Smooth muscle cell of the brain vasculature (primary cell): ENCODE measurements at regions not wholly inside any gene's neighbourhood (a gene's known extent, or its start where the extent isn't known, plus 50 kb on each side); places are given as distances from the start of the nearest gene placed in this dataset.

Experiments used
- DNase-seq: peaks from one replicate; pipeline ENCODE4 v3.0.0-alpha.2; 2012; ENCODE audit warnings: low read depth, low spot score

DNA sequence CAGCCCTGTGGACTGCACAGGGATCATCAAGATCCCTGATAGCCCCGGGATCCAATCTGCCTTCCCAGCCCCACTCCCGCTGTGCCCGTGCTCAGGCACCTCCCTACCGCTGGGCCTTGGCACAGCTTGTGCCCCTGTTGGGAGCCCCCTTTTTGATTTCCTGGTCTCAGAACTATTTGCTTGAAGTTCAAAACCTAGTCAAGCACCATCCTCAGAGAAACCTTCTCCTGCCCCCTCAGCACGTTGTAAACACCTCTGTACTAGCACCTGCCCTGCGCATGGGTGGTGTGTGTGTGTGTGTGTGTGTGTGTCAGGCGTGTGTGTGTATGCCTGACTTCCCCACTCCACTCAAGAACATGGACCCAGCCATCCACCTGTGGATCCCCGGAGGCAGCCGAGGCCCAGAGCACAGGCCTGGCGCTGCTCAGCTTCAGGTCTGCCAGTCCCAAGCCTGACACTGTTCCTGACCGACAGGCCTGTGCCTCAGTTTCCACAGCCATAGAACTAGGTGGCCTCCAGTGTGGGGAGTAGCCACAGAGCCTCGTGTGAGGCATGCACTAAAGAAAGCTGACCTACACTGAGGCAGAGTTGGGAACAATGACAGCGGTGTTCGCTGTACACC lies 65.5 kb downstream of the ADRA2C start:
- no peak for DNase-seq

DNA sequence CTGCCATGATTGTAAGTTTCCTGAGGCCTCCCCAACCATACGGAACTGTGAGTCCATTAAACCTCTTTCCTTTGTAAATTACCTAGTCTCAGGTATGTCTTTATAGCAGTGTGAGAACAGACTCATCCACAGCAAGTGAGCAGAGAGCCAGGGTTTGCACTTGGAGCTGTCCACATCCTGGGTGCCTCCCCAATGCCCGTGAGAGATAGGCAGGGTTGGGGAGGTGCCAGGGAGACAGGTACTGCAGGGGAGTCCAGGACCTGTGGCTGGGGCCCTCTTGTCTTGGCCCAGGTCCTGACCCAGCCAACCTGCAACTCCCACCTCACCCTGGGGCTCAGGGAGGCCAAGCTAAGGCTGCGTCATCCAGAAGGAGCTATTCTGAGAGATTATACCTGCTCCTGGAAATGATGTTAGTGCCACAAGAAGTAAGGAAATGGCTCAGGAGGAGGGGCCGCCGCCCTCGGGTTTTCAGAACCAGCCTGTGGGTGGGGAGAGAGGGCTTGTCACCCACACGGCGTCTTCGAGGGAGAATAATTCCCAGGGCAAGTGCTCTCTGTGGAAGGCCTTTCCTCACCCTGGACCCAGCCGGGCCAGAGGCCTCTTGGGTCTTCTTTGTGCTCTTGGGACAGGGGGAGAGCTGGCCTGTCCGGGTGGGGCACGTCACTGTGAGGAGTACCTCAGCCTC lies 66.5 kb downstream of the ADRA2C start:
- no peak for DNase-seq

DNA sequence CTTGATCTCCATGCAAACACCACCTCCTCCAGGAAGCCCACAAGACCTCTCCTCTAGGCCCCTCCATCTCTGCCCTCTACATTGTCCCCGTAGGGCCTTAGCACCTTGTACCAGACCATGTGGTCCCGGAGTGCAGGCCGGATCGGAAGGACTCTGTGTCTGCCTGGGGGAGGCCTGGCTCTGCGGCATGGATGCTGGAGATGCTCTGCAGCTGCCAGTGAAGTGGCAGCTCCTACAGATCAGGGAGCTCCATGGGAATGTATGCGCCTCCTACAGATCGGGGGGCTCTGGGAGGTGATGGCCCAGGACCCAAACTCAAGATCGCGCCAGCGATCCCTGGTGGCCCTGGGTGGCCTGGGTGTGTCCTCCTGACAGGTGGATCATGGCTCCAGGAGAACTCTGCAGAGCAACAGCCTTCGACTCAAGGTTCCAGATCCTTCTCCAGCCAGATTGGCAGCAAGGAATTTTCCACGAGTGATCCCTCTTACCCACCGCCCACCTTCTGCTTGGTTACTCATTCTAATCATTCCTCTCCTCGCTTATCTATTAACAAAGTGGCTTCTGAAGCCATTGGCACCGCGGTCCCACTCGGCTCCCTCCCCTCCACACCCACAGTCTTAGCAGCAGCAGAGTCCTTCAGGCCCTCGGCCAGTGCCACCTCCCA lies 67.3 kb downstream of the ADRA2C start:
- DNase-seq: no peak

DNA sequence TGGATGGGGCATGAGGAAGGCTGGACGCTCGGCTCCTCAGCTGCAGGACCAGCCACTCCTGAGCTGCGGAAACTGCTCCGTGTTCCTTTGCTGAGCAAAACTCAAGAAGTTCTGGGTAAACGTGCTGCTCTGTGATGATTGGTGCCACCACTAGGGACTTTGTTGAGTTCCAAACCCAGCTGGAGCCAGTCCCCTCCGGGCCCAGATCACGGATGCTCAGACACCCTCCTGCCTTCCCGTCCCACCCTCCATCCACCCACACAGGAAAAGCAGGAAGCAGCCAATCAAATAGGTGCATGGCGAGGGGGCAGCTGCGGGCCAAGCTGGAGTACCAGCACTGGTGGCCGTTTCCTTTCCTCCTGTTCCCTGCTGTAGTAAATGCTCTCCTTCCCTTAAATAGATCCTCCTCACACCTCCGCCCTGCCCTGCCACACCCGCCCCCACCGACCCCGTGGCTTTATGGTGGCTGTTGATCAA lies 68.0 kb downstream of the ADRA2C start:
- no peak for DNase-seq

DNA sequence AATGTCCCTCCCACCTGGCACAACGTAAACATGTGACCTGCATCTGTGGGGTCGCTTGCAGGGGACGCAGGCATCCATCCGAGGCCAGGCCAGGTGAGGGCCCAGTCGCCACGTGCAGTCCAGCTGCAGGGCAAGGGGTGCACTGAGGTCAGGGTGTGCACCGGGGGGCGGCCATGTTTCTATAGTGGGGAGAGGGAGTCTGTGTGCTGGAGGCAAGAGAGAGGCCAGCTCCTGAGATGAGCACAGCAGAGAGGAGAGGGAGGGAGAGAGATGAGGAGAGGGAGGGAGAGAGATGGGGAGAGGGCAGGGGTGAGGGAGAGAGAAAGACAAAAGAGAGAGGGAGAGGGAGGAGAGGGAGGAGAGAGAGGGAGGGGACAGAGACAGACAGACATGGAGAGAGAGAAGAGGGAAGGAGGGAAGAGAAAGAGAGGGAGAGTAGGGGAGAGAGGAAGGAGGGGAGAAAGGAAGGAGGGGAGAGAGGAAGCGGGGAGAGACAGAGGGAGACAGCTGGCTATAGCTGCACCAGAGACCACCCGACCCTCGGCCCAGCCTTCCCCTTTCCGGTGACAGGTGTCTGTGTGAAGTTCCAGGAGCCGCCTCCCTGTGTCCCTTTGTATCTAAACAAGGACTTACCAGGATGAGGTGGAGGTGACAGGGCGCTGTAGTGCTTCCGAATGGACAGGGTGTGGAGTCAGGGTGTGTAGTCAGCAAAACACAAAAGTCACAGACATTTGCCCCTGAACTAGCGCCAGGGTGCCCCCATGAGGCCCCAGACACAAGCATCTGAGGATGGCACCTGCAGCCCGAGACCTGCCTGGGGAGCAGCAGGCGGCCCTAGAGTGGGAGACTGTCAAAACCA lies 68.7 kb downstream of the ADRA2C start:
- DNase-seq: no peak

DNA sequence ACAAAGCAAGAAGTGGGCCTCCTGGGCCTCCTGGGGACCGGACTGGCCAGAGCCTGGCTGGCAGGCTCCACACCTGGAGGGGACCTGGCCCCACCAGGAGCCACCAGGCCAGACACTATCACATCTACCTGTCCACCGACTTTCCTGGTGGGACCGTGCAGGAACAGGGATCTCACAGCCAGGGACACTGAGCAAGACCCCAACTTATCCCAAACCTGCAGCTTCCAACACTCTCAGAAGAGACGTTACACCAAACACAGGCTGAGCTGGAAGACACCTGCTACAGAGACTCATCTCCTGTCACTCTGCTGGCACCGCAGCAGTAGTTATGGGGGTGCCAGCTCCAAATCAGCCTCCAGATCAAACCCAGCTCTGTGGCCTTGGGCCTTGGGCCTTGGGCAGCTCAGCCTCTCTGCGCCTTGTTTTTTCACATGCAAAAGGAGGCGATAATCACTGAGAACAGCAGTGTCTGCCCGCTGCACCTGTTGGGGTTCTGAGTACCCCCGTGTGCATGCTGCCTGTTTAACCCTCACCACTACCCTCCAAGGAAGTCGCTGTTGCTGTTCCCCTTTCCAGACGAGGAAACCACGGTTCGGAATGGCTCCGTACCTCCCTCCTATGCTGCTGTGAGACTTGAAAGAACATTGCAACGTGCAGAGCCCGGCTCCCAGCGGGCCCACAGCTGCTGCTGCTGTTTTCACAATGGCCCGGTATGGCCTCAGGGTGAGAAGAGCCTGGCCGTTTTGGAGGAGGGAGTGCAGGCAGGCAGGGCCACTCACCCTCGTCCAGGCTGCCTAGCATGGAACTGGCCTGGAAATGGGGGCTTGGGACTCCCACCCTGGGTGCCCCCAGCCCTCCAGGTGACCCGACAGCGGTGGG lies 69.6 kb downstream of the ADRA2C start:
- no peak for DNase-seq

DNA sequence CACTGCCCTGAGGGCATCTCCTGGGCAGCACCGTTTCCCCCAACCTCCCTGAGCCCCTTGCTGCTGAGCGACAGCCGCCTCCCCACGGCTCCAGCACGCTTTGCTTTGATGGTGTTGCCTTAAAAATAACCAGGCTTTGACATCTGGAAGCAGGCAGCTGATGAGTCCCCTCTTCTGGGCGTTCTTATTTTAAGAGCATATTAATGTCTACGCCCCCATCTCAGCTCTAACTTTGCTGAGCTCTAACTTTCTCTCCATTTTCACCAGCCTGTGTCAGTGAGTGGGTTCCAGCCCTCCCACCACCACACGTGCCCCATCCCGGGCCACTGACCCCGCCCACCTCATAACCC lies 70.2 kb downstream of the ADRA2C start:
- DNase-seq: no peak

DNA sequence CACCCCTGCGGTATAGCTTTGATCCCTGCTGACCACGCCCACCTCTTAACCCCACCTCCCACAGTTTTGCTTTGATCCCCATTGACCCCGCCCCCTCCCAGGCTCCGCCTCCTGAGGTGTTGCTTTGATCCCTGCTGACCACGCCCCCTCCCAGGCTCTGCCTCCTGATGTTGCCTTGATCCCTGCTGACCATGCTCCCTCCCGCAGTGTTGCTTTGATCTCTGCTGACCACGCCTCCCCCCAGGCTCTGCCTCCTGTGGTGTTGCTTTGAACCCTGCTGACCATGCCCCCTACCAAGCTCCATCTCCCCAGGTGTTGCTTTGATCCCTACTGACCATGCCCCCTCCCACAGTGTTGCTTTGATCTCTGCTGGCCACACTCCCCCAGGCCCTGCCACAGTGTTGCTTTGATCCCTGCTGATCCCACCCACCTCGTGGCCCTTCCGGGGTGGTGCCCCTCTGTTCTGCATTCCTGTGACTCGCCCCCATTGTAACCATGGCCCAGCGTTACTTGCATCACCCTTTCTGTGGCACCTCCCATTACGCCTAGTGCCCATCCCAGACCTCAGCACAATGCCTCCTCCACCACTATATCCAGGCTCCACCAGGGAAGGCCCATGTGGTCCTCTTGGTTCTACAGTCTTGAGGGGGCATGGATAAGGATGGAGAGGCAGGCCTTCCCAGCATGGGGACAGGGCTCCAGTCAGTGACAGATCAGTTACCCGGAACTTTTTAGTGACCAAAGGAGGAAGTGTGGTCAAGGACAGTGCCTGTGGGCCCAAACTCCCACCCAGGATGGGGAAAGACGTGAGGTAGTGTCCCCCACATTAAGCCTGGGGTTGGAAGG lies 70.8 kb downstream of the ADRA2C start:
- DNase-seq: no peak

DNA sequence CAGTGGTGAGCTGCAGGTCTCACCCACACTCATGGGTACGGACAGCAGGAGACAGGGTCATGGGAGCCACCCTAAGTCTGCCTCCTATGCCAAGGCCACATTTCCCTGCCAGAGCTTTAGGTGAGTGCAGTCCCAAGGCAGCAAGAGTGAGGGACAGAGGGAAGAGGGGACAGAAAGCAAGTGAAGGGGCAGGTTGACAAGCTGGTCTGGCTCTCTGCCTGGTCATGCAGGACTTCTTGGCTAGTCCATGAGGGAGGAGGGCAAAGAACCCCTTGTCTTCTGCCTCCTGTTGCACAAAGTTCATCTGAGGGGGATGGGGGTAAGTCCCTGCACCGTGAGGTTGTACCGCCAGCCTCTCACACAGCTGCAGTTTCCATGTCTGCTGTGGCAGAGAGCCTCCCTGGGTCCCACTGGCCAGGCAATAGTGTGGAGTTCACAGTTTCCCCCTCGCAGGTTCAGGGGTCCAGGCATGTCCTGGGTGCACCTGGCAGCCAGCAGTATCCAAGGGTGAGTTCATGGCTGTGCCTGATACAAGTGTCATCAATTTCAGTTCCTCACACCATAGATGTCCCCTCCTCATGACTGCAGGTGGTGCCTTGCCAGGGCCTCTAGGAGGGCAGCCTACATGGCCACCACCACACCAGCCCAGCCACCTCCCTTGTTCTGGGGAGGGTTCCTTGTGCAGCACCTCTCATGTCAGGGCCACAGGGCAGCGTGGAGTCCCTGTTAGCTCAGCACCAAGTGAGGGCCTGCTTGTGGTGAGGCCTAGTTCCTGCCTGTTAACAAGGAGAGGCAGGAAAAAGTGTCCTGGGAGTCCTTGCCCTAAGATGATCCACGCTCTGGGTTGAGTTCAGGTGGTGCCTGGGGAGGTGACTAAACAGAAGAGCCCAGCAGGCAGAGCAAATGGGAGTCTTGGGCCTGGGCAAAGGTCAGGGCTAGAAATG lies 72.5 kb downstream of the ADRA2C start:
- no peak for DNase-seq

DNA sequence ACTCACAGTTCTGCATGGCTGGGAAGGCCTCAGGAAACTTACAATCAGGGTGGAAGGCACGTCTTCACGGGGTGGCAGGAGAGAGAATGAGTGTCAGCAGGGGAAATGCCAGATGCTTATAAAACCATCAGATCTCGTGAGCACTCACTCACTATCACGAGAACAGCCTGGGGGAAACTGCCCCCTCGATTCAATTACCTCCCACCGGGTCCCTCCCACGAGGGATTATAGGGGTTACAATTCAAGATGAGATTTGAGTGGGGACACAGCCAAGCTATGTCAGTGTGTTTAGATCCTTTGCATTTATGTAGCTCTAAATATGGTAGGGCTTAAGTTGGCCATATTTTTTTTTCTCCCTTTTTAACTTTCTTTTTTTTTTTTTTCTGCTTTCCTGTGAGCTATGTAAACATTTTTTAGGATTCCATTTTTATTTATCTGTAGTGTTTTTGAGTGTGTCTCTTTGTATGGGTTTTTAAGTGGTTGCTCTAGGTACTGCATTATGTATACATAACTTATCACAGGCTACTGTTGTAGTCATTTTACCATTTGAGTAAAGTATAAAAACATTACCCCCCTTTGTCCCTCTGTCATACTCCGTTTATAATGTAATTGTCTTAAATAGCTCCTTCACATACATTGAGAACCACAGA lies 79.0 kb downstream of the ADRA2C start:
- DNase-seq: no peak

DNA sequence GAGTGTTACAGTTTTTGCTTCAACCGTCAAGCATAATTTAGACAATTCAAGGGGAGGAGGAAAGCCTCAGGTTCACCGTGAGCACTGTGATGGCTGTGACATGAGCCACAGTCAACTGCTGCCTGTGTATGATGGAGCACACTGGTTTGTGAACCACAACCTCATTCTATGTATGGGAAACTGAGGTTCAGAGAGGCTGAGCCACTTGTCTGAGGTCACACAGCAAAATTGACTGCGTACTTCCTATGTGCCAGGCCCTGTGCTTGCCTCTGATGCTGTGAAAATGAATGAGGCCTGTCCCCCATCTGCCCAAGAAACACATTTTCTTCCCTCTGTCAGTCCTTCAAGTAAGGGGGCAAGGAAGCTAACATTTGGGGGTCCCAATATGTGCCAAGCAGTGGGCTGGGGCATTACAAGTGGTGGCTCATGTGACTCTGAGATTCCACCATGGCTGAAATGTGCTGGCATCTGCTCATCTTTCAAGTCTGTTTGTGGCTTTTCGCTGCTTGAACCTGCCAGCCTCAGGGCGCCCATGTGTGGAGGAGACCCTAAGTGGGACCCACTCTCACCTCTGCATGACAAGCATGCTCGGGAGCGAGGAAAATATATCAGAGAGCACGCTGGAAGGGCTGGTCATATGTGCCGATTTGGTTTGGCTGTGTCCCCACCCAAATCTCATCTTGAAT lies 79.7 kb downstream of the ADRA2C start:
- DNase-seq: no peak

DNA sequence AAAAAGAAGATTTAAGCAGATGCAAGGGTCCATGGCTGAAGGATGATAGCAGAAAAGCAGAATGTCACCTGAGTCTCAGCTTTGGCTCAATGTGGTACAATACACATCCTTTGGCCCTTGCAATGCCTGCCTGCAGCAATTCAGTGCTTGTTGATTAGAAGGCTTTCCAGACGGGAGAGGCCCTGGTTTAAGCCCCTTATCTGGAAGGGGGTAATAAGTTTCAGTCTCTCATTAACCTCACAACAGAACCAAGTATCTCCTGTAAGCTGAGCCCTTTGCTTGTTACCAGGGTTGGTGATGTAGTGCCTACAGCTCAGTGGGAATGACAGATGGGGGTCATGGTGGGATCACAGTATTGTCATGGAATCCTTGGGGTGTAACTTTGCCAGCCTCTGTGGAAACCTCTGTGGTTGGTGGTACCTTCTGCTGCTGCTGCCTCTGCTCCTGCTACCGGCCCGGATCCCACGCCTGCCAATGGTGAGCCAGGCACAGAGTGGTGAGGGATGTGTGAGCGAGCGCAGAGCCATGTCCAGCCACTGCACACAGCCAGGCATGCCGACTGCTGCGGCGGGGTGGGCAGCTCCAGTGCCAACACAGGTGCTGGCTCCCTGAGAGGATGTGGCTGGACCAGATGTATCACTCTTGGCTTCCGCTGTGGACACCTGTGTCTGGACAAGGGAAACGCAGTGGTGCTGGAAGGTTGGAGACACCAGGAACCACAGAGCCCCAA lies 81.2 kb downstream of the ADRA2C start:
- DNase-seq: no peak

DNA sequence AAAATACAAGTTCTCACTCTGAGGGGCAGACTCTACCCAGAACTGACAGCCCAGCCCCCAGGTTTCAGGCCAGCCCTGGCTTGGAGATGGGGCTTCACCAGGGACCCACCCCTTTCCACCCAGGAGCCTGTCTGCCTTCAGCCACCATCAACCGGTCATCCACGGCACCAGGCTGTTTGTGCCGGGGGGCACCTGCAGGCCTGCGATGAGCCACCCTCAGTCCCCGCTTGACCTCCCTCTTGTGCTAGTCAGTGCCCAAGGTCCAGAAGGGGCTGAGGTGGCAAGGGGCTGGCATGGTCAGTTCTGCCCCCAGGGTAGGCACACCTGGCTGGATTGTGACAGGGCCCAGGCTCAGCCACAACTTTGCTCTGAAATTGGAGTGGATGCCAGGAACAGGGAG lies 82.1 kb downstream of the ADRA2C start:
- no peak for DNase-seq

DNA sequence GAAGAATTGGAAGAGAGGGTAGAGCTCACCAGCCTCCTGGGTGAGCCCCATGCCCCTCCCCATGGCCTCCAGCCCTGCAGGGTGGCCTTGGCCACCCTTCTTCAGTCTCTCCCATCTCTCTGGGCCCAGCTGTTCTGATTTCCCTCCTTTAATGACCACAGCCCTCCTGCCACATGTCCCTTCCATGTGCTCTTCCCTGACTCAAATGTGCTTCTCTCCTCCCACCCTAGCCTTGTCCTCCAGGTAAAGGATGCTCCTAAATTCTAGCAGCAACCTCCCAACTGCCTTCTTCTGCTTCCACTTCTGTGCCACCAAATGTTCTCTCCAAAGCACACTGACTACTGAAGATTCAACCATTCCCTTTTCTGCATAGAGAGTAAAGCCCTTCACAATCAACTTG lies 83.0 kb downstream of the ADRA2C start:
- no peak for DNase-seq

DNA sequence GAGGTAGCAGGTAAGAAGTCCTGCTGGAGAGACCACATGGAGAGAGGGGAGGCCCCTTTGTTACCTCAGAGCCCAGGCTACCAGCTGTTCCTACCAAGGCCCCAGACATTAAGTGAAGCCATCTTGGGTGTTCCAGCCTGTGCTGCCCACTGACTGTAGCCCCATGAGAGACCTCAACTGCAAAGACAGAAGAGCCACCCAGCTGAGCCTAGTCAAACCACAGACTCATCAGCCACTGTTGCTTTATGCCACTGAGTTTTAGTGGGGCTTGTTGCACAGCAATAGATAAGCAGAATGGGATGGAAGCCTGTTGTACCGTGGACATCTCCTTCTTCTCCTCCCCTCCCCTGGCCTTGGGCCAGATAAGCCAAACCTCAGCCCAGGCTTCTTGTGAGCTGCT lies 83.9 kb downstream of the ADRA2C start:
- no peak for DNase-seq

DNA sequence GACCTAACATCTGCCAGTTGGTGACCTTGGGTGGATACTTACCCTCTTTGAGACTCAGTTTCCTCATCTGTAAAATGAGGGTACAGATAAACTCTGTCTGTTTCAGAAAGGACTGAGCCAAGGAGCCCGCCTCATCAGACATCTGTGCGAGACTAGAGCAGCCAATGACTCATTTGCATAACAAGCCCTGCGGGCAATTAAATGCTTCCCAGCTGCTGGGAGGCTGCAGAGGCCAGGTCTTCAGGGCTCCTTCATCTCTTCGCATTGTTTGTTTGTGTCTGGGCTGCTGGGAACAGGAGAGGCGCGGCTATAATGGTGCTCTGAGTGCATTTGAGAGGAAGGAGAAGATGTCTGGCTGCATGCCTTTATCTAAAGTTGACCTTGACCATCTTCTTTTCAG lies 85.0 kb downstream of the ADRA2C start:
- DNase-seq: no peak

DNA sequence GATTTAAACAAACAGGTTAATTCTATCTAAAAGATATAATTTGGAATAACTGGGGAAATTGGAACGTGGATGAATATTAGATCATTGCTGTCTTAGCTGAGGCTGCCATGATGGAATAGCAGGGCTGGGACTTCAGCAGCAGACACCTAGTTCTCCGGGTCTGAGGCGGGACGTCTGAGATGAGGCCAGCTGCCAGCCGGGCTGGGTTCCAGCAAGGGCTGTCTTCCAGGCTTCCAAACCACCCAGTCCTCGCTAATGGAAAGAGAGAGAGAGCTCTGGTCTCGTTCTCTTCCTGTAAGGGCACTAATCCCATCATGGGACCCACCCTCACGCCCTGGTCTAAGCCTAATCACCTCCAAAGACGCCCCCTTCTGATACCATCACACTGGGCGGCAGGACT lies 85.7 kb downstream of the ADRA2C start:
- DNase-seq: no peak
